GM19238 (cell line): ENCODE measurements at regions not wholly inside any gene's neighbourhood (a gene's known extent, or its start where the extent isn't known, plus 50 kb on each side); places are given as distances from the start of the nearest gene placed in this dataset.

ENCODE experiments used
- DNase-seq: peaks from one replicate; pipeline ENCODE4 v3.0.0; 2011; ENCODE audit warnings: low spot score; ENCODE audit not compliant: insufficient read length

- DNase-seq = no peak
Measured at GRCh38 chr21:16473988-16474387, 744.2 kb downstream of the USP25 start.

- no peak for DNase-seq
Measured at GRCh38 chr21:16476056-16476825, 746.5 kb downstream of the USP25 start.

- no peak for DNase-seq
Measured at GRCh38 chr21:16488042-16488441, 758.3 kb downstream of the USP25 start.

DNA sequence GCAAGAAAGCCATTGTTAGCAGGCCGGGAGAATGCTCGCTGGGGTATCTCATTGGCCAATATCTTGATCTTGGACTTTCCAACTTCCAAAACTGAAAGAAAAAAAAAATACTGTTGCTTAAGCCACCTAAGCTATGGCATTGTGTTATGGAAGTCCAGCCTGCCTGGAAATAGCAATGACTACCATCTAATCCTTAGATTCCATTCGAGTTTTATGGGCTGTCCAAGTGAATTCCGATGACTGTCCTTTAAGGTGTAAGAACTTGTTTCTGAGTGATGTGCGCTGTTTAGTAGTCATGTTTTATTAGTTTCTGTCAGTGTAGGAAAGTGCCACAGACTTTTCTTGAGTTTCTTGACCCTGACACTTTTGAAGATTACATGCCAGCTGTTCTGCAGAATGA is 762.6 kb downstream of the USP25 start:
- DNase-seq = no peak

DNA sequence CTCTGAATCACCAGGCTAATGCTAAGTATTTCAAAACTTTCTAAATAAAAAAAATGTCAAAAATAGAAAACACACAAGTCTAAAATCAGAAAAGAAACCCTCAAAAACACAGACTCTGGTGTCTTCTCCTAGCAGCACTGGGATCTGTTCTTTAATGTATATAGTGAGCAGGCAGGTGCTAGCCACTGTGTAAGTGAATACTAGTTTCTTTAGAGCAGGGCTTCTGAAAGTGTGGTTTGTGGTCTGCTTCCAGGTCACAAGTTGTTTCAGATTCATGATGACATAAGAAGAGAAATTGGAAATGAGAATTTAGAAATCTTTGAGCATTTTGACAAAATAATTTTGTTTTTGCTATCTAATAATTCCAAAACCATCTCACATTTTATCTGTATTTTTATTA is 763.1 kb downstream of the USP25 start:
- no peak for DNase-seq

- DNase-seq = no peak
Measured at GRCh38 chr21:16496609-16497008, 766.8 kb downstream of the USP25 start.

DNA sequence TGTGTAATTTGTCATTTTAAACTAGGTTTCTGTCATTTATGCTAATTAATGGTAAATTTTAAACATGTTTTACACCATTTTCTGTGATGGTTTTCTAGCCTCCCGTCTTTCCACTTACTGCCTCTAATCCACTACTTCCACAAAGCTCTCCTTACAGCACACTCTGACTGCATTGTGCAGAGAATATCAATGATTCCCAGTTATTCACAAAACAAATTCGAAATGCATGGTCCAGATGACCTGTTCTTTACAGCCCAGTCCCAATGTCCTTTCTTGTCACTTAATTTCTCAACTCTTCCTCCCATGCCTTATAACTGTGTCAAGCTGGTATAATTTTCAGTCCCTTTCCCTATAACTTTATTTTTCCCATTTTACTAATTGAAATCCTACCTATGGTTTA is 770.5 kb downstream of the USP25 start:
- DNase-seq = no peak

DNA sequence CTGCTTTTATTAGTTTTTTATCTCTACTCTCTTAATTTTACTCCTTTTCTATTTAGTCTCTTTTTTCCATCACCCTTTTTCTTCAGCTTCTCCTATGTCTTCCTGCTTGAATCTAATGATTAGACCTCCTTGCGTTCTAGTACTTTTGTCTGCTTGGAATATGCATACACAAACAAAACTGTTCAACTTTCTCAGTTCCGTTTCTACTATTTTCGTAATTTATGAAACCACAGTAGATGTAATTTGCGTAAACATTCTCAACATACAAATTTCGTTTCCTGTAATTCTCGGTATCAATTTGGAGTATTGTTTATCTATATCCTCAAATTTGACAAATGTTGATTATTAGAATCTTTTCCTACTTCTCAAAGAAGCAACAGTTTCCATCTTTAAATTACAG is 772.5 kb downstream of the USP25 start:
- no peak for DNase-seq

GRCh38 chr21:16502897-16503296 is 773.1 kb downstream of the USP25 start:
- DNase-seq = no peak

DNA sequence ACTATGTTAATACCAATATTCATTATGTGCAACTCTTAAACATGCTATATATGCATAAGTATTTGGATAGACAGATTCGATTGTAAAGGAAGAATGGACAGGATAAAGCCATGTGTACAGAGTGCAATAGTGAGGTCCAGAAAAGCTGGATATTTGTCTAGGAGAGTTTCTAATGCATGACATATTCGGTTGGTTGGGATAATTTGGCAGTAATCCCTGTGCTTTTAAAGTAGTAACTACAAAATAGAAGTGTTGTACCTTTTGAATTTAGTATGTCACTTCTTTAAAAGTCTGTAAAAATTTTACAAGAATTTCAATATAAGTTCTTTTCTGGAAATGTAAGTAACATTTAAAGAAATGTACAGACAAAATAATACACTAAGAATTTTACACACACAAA is 774.5 kb downstream of the USP25 start:
- no peak for DNase-seq

DNA sequence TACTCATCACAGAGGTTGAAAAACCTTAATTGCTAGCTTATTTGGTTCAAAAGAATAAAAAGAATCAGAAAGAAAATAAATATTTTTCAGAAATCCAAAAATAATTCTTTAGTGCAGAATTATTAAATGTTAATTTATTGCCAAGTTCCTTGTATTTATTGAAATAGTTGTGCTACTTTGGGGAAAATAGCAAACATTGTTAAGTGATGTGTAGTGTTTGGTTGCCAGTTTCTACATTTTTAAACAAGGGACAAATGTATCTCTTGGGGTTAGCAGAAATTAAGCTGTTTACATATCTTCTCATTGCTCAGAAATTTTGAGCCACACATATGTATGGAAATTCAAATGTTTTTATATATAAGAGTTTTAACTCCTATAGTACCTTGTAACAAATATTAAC is 775.0 kb downstream of the USP25 start:
- no peak for DNase-seq

GRCh38 chr21:16509476-16509875 is 779.7 kb downstream of the USP25 start:
- DNase-seq = no peak

DNA sequence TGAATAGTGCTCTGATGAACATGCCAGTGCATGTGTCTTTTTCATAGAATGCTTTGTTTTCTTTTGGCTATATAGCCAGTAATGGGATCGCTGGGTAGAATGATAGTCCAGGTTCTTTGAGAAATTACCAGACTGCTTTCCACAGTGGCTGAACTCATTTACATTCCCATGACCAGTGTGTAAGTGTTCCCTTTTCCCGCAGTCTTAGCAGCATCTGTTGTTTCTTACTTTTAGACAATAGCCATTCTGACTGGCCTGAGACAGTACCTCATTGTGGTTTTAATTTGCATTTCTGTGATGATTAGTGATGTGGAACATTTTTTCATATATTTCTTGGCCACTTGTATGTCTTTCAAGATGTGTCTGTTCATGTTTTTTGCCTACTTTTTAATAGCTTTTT is 784.5 kb downstream of the USP25 start:
- DNase-seq = no peak

- no peak for DNase-seq
Measured at GRCh38 chr21:16517383-16517782, 787.6 kb downstream of the USP25 start.

DNA sequence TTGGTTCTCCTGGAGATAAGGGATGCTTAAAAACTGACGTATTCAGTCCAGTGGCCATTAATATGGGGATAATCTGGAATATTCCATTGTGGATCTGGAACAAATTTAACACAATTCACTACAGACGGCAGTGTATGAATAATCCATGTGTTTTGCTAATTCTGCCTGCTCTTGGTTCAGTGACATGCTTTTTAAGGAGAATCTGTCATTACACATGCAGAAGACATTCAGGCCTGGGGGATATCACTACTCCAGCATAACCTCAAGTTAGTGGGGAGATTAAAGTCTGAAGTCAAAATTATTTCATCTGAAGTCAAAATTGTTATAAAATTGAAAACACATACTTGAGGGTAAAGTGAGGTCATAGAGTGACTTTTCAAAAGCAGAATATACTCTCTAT is 789.3 kb downstream of the USP25 start:
- DNase-seq = no peak

GRCh38 chr21:16519644-16520043 is 789.9 kb downstream of the USP25 start:
- DNase-seq = no peak

DNA sequence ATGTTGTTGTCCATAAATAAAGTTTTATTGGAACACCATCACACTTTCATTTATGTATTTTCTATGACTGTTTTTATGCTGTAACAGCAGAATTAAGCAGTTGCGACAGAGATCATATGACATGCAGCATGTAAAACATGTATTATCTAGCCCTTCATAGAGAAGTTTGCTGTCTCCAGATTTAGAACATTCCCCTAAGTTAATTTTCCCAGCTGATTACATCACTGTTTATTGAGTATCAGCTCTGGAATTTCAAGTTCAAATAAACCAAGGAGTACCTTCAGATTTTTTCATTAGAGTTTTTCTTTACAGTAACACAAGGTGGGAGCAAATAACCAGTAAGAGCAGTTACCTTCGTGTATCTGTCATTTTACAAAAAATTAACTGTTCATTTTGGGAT is 792.8 kb downstream of the USP25 start:
- no peak for DNase-seq

DNA sequence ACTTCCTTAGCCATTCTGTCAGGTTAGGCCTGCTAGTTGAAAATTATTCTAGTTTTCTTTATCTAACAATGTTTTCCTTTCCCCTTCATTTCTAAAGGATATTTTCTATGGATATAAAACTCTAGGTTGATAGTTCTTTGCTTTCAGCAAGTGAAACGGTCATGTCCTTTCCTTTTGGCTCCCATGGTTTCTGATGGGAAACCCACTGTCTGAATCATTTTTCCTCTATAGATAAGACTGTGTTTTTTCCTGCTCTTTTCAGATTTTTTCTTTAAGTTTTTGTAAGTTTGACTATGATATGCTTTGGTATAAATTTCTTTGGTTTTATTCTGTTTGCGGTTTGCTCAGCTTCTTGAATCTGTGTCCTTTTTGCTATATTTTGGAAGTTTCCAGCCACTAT is 800.9 kb downstream of the USP25 start:
- no peak for DNase-seq

- DNase-seq = no peak
Measured at GRCh38 chr21:16532840-16533239, 803.1 kb downstream of the USP25 start.

- DNase-seq = no peak
Measured at GRCh38 chr21:16533692-16534407, 804.1 kb downstream of the USP25 start.

DNA sequence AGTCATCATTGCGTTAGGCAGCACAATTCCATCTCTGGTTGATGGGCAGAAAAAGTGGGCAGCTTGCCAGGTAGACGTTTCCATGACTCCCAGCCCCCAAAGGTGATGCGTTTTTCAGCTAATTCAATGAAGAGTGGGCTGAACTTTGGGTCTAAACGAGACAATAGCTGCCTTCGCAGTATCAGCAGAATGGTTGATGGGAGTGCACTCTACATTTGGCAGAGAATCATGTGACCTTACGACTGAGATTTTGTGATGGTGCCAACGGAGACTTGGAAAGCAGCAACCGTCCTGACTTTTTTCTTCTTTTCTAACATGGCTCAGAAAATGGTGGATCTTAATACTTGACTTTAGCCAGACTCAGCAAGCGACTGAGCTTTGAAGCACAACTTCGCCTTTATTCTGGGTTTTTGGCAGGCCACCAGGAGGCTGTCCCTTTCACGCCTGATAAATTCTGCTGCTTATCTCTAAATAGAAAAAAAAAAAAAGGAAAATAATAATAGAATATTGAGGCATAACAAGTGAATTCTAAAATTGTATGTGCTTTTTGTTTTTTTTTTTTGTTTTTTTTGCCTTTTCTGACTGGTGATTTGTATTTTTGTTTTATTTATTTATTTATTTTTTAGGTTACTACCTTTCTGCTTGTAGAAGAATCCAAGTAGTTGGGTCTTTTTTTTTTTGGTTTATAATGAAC is 804.8 kb downstream of the USP25 start:
- no peak for DNase-seq

- DNase-seq = no peak
Measured at GRCh38 chr21:16535102-16535422, 805.3 kb downstream of the USP25 start.

GRCh38 chr21:16535626-16536025 is 805.8 kb downstream of the USP25 start:
- DNase-seq = no peak
